ENCODE measurements at regions not wholly inside any gene's neighbourhood (a gene's known extent, or its start where the extent isn't known, plus 50 kb on each side); places are given as distances from the start of the nearest gene placed in this dataset.

GRCh38 chr6:19549109-19549508 is 288.1 kb upstream of the ID4 start:
- 93% methylated on average over 4 of the region's 4 CpGs; no CpG with 5 or more reads in 1 of the 2 experiments for WGBS, 2 experiments (ENCODE audit: extremely low coverage in 1 of 2, insufficient coverage in 1 of 2, insufficient read length in 1 of 2, insufficient replicate concordance in 2 of 2, low coverage in 1 of 2, low lambda C conversion rate in 2 of 2, missing lambda C conversion rate in 1 of 2)
- Histone ChIP-seq H3K23ac (ENCODE audit: insufficient read length) (no peak overlapping the region), H3K4me3 (ENCODE audit: extremely low read depth in 1 of 4, insufficient read depth in 2 of 4, low read depth in 3 of 4, low read length in 4 of 4) (no peak overlapping the region), H3K23me2 (ENCODE audit: low read depth, low read length) (no peaks in the 10 kb centered on the region; the same call in 1 of the 2 replicates), H2BK15ac (ENCODE audit: low read length) (no peak overlapping the region), H3K9me3 (ENCODE audit: insufficient read depth in 2 of 2, low read depth in 1 of 2, low read length in 1 of 2) (no peaks in the 10 kb centered on the region), H4K8ac (ENCODE audit: extremely low read depth, insufficient read depth, low read length) (no peak overlapping the region), H3K27ac (ENCODE audit: low read depth, low read length) (no peak overlapping the region), H2BK5ac (ENCODE audit: low read depth, low read length) (no peak overlapping the region), H2AFZ (ENCODE audit: low read length) (no peak overlapping the region), H3K4me1 (replicated peaks in 1 of 4; ENCODE audit: control insufficient read depth in 3 of 4, insufficient read depth in 4 of 4, low read length in 3 of 4) (no peaks in the 10 kb centered on the region), H3K14ac (ENCODE audit: insufficient read length) (no peak overlapping the region), H2BK120ac (replicated peaks; ENCODE audit: low read depth, low read length) (no peak overlapping the region), H3K79me2 (ENCODE audit: control insufficient read depth in 1 of 2, insufficient read depth in 2 of 2, low read length in 2 of 2) (no peaks in the 10 kb centered on the region), H2AK5ac (ENCODE audit: low read depth, low read length) (no peak overlapping the region), H3K4me2 (ENCODE audit: insufficient read depth in 1 of 2, low read depth in 2 of 2, low read length in 2 of 2) (no peak overlapping the region), H3K56ac (replicated peaks; ENCODE audit: insufficient read length, low read depth, low read length) (no peak overlapping the region), H3K4ac (replicated peaks; ENCODE audit: insufficient read length, low read depth, low read length) (no peak overlapping the region), H2BK20ac (ENCODE audit: low read length) (no peak overlapping the region), H4K5ac (ENCODE audit: insufficient read length, low read depth, low read length) (no peak overlapping the region), H2BK12ac (ENCODE audit: low read depth, low read length) (no peak overlapping the region), H3K18ac (ENCODE audit: extremely low read depth, low read length) (no peak overlapping the region), H3K79me1 (ENCODE audit: low read depth, low read length) (no peaks in the 10 kb centered on the region), H3K9ac (replicated peaks in 1 of 4; ENCODE audit: extremely low read depth in 1 of 4, low read depth in 3 of 4, low read length in 3 of 4) (no peak overlapping the region), H4K20me1 (replicated peaks in 1 of 2; ENCODE audit: control insufficient read depth in 1 of 2, insufficient read depth in 2 of 2, low read length in 2 of 2) (no peaks in the 10 kb centered on the region), H4K91ac (replicated peaks; ENCODE audit: insufficient read length, low read length) (no peak overlapping the region), H3K36me3 (ENCODE audit: control insufficient read depth in 2 of 4, insufficient read depth in 4 of 4, low read length in 3 of 4) (no peaks in the 10 kb centered on the region), H3K27me3 (replicated peaks in 1 of 4; ENCODE audit: control insufficient read depth in 3 of 4, extremely low read depth in 1 of 4, insufficient read depth in 3 of 4, low read length in 3 of 4) (no peaks in the 10 kb centered on the region)
- TF ChIP-seq RAD21 (IDR thresholded peaks at IDR 0.05 in 1 of 2, conservative IDR thresholded peaks at IDR 0.05 in 1 of 2; ENCODE audit: low read depth in 2 of 2, low read length in 2 of 2) (peak in 1 of 2 experiments; percentile 31; a peak in 1 of 4 replicates), EP300 (IDR thresholded peaks at IDR 0.05; ENCODE audit: borderline replicate concordance in 1 of 2, low read depth in 2 of 2, low read length in 2 of 2) (no peak)
- ChIA-PET CTCF (ENCODE audit: partially characterized antibody) (interaction anchor here (0.7 to 1.0 kb wide), 5 partner anchors 12 to 559 kb away, joined by 3 read pairs; no protein-coding TSS in a partner anchor), POLR2A (ENCODE audit: partially characterized antibody) (no interaction called here)
- no peak for DNase-seq (ENCODE audit: low read depth in 1 of 2, low spot score in 2 of 2)
- FAIRE-seq, result no peak

Data from H1 (cell line).